ENCODE measurements at regions not wholly inside any gene's neighbourhood (a gene's known extent, or its start where the extent isn't known, plus 50 kb on each side); places are given as distances from the start of the nearest gene placed in this dataset.

DNA sequence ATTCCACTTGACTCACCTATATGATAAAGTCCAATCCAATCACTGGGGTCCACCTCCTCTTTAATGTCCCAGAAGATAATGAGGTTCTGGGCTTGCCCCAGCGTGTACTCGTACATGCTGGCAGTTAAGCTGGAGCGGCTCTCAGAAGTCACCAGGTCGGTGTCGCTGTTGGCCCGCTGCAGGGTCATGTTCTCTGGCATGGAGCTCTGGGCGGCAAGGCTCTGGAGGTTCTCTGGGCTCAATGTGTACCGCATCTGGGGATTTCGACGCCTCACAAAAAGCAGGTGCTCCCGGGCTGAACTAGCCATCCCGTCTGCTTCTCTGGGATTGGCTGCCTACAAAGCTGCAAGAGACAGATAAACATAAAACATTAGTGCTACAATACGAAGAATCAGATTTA is 206.4 kb upstream of the CCDC150 start:
- DNase-seq (ENCODE audit: low read depth in 2 of 2, low spot score in 1 of 2), result no peak

DNA sequence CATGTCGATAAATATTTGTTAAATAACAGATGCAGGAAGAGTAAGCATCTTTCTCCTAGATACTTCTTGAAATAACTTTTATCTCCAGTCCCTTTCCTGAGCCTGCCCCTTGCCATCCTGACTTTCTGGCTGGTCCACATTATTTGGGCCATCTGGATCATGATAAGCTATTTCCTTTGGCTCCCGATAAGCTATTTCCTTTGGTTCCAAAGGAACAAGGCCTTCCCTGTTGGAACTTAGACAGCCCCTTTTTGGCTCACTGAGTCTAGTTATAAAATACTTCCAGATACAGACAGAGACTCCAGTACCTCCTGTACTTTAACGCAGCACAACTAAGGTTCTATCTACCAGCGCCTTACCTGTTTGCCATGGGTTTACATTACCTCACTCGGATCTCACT is 205.3 kb upstream of the CCDC150 start:
- DNase-seq (ENCODE audit: low read depth in 2 of 2, low spot score in 1 of 2), result no peak

DNA sequence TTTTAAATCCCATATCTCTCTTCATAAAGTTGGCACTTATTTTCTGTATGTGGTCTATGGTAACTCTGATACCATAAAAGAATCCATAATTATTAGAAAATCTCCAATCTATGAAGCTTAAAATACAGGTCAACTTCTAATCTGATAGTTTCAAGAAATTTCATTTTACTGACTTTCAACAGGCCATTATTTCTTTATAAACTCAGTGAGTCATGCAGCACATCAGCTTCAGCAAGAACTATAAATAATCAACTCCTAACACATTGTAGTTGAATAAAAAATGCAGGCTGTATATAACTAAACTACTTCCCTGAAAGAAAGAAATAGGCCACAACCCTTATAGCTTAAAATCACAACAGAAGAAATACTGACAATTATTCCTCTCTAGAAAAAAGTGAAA is 204.3 kb upstream of the CCDC150 start:
- DNase-seq (ENCODE audit: low read depth in 2 of 2, low spot score in 1 of 2), result no peak

DNA sequence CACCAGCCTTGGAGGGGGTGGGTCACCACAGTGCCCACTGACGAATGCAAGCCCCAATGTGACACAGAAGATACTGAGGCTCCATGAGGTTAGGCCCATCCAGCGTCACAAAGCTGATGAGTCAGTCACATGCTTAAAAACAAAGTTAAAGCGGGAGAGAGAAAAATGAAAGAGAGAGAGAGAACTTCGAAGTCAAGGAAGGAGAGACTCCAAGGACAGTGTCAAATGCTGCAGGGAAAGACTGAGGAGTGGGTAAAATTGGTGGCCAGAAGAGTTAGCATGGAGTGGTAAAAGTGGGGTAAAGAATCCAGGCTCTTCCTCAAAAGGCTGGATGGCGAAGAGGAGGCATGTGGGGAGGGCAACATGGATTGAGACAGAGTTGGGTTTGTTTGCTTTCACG is 201.9 kb upstream of the CCDC150 start:
- no peak for DNase-seq (ENCODE audit: low read depth in 2 of 2, low spot score in 1 of 2)

GRCh38 chr2:196439760-196440159 is 199.8 kb upstream of the CCDC150 start:
- DNase-seq (ENCODE audit: low read depth in 2 of 2, low spot score in 1 of 2), result no peak

GRCh38 chr2:196440413-196440812 is 199.1 kb upstream of the CCDC150 start:
- DNase-seq (ENCODE audit: low read depth in 2 of 2, low spot score in 1 of 2), result no peak

DNA sequence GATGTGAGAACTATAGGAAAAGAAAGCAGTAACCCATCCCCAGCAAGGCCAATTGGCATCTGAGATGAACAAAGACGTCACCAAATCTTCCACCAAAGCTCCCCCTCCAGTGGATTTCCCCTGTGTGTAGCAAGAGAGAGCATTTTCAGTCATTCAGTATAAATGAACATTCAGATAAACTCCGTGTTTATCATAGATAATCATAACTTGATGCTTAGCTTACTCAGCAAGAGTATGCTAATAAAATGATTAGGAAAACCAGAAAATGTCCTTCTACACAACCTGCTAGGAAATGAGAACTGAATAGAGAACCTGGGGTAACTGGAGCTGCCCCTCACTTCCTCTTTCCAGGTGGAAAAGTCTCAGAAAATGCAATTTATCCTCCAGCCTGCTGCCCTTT is 198.0 kb upstream of the CCDC150 start:
- no peak for DNase-seq (ENCODE audit: low read depth in 2 of 2, low spot score in 1 of 2)

- no peak for DNase-seq (ENCODE audit: low read depth in 2 of 2, low spot score in 1 of 2)
Observed at GRCh38 chr2:196442211-196442610, 197.3 kb upstream of the CCDC150 start.

DNA sequence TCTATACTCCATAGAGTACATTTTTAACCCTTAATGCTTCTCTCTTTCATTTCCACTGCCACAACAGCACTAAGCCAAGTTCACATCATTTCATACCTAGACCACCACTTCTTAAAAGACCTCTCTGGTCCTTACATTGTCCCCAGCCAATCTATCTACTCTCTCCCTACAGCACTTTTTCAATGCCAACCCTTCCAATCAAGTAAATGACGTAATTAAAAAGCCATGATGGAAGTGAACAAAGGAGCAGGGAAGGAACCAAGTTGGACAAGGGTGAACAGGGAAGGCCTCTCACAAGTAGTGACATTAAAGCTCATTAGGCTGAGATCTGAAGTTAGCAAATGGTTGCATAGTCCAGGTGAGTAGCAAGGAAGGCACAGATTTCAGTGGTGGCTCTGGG is 195.1 kb upstream of the CCDC150 start:
- DNase-seq (ENCODE audit: low read depth in 2 of 2, low spot score in 1 of 2), result no peak

- no peak for DNase-seq (ENCODE audit: low read depth in 2 of 2, low spot score in 1 of 2)
Observed at GRCh38 chr2:196445991-196446390, 193.5 kb upstream of the CCDC150 start.

DNA sequence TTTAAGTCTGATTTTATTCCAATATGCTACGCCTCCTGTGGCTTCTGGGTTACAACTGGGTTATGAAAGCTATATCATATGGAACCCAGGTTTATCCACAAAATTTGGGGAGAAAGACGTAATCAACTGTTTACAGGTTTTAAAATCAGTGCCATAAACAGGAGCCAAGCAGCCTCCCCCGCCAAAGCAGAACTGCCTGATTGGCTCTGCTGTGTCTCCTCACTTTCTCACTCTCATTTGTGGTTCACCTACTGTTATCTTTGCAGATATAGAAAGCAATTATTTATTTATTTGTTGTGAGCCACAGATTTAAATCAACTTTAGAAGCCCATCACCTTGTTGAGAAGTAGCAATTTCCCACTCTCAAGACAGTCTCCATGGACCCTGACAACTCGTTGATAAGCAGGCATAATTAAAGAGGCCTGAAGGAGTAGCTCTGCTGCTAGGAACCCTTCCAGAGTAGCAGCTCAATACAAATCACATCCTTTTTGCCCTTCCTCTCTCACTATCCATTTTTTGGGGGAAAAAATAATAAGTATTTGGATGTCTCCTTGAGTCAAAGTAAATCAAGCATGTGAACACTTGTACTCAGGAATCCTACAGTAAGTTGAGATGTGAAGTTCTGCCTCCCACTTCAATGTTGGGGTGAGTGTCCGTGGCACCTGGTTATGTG is 191.0 kb upstream of the CCDC150 start:
- DNase-seq (ENCODE audit: low read depth in 2 of 2, low spot score in 1 of 2), result no peak

- no peak for DNase-seq (ENCODE audit: low read depth in 2 of 2, low spot score in 1 of 2)
Observed at GRCh38 chr2:196449083-196449482, 190.4 kb upstream of the CCDC150 start.

DNA sequence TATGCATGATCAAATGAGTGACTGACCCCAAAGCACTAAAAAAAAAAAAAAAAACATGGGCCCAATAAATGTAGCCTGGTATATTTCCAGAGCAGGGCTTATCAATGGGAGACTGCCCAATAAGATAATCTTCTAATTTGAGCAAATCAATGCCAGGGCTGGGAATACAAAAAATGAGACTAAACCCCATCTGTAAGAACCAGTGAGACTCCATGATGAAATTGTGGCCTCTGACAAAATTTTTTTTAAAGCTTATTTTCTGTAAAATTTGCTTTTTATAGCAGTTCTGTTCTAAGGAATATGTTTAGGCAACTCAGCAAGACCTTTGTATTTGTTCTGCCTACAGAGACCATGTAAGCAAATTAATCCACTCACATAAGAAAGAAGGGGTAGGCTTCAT is 186.8 kb upstream of the CCDC150 start:
- no peak for DNase-seq (ENCODE audit: low read depth in 2 of 2, low spot score in 1 of 2)

- no peak for DNase-seq (ENCODE audit: low read depth in 2 of 2, low spot score in 1 of 2)
Observed at GRCh38 chr2:196453613-196454047, 185.9 kb upstream of the CCDC150 start.

- no peak for DNase-seq (ENCODE audit: low read depth in 2 of 2, low spot score in 1 of 2)
Observed at GRCh38 chr2:196454492-196454891, 185.0 kb upstream of the CCDC150 start.

- no peak for DNase-seq (ENCODE audit: low read depth in 2 of 2, low spot score in 1 of 2)
Observed at GRCh38 chr2:196459539-196459938, 180.0 kb upstream of the CCDC150 start.

DNA sequence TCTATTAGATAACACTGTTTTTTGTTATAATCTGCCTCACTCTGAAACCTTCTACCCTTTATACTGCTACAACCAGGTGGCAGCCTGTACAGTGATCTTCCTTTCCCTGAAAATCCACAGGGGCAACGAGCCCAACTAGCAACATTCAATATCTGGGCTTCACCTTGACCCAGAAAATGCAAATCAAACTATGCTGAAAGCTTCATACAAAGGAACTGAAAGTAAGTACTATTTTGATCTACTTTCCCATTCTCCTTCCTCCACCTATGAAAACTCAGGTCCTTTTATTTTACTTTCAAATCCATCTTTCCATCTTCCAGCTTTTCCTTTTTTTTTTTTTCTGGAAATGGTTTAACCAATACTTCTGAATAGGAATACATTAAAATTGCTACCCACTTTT is 175.8 kb upstream of the CCDC150 start:
- DNase-seq (ENCODE audit: low read depth in 2 of 2, low spot score in 1 of 2), result no peak

DNA sequence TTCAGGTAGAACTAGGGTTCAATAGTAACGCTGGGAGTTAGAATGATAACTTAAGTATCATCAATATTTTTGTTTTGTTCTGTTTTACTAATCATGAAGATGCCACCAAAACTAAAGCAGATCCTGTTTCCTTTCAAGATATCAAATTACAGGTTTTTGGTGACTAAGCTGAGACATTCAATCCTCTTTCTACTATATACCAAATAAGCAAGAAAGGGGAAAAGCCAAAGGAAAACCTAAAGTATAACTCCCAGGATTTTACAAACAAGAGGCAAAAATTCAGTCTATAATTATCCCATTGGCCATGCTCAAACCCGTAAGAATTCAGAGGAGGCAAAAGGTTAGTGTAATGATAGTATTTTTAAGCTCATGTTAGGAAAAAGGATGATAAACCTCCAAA is 175.2 kb upstream of the CCDC150 start:
- no peak for DNase-seq (ENCODE audit: low read depth in 2 of 2, low spot score in 1 of 2)

DNA sequence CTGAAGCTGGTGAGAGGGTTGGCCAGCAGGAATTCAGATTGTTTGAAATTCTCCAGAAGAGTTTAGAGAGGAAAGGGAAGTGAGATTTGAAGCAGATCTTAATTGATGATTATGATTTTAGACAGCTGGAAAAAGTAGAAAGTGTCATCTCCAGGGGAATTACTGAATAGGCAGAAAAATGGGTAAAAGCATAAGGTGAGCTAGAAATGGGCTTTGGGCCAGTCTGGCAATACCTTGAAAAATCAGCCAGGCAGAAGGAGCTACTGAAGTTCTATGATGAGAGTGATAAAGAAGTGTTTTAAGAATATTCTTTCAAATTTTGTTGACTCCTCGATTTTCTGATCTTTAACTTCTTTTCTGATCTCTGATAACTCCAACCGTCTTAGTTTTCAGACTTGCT is 172.9 kb upstream of the CCDC150 start:
- no peak for DNase-seq (ENCODE audit: low read depth in 2 of 2, low spot score in 1 of 2)

- DNase-seq (ENCODE audit: low read depth in 2 of 2, low spot score in 1 of 2), result no peak
Observed at GRCh38 chr2:196468394-196468793, 171.1 kb upstream of the CCDC150 start.

DNA sequence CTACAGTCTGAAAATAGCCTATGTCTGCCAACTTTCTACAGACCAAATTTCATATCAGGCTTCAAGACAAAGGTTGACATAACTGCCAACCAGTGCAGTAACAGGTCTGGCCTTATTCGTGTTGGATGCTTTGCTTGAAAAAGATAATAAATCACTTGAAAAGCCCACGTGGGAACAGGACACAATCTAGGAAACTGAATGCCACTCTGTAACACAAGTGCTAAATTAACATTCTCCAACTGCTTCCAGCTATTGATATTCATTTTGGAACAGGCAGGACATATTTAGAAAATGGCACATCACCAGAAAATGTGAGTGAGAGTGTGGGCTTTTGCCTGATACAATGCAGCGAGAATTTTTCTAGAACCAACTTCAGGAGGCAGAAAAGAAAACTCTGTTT is 165.9 kb upstream of the CCDC150 start:
- no peak for DNase-seq (ENCODE audit: low read depth in 2 of 2, low spot score in 1 of 2)

DNA sequence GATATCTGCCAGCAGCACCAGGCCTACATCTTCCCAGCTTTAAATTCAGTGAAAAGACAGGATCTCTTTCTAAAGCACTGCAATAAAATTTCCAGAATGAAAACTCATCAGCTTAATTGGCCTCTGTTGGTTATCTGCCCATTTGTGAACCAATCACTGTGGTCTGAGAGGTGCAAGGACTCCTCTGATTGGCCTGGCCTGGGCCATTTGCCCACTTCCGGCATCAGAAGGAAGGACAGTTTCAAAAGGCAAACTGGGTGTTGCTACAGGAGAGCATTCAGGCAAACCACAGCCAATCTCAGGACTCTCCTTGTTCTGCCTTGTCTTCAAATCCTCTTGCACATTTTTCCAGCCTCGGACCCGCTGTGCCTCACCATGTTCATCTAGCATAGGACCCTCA is 163.9 kb upstream of the CCDC150 start:
- DNase-seq (ENCODE audit: low read depth in 2 of 2, low spot score in 1 of 2), result no peak

DNA sequence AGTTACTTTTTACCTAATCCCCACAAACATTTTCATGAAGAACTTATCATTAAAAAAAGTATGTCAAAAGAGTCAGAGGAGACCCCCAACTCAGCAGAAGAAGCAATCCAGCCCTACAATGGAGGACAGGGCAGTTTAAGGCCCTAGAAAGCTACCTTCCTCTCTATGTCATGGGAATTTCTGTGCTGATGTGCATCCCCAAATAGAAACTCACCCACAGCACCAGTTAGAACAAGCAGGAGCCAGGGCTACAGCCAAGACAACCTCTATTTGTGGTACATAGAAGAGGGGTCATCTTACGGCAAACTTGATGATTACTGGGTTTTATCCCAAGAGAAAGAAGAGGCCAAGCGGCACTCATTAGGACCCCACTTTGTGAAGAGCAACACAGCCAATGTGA is 160.9 kb upstream of the CCDC150 start:
- DNase-seq (ENCODE audit: low read depth in 2 of 2, low spot score in 1 of 2), result no peak

- DNase-seq (ENCODE audit: low read depth in 2 of 2, low spot score in 1 of 2), result no peak
Observed at GRCh38 chr2:196479350-196479749, 160.2 kb upstream of the CCDC150 start.
